H9 (cell line): ENCODE measurements at regions not wholly inside any gene's neighbourhood (a gene's known extent, or its start where the extent isn't known, plus 50 kb on each side); places are given as distances from the start of the nearest gene placed in this dataset.
A peak's percentile ranks its signal among the peaks of the same experiment; 100 is the strongest.

Source experiments
- DNase-seq: peaks from one replicate; pipeline ENCODE4 v3.0.0-alpha.2; 2017
- H2AFZ ChIP-seq: one replicate; pipeline ENCODE4 v1.6.1; 2013; ENCODE audit warnings: mild to moderate bottlenecking, low read length, control low read depth, moderate library complexity
- H2AK5ac ChIP-seq: 2 replicates; pipeline ENCODE4 v1.6.1; 2013; ENCODE audit warnings: low read length, control low read depth, mixed read lengths; ENCODE audit not compliant: insufficient read length
- H2BK120ac ChIP-seq: one replicate; pipeline ENCODE4 v1.6.1; 2013; ENCODE audit warnings: low read depth, mild to moderate bottlenecking, low read length, control low read depth, inconsistent platforms; ENCODE audit not compliant: poor library complexity, severe bottlenecking
- H2BK12ac ChIP-seq: 2 replicates; pipeline ENCODE4 v1.6.1; 2013; ENCODE audit warnings: low read length, control low read depth, mixed read lengths, low read depth; ENCODE audit not compliant: insufficient read length
- H2BK15ac ChIP-seq: 2 replicates; pipeline ENCODE4 v1.6.1; 2013; ENCODE audit warnings: low read depth, low read length, control low read depth
- H2BK20ac ChIP-seq: one replicate; pipeline ENCODE4 v1.6.1; 2013; ENCODE audit warnings: low read depth, mild to moderate bottlenecking, low read length, control low read depth, inconsistent platforms; ENCODE audit not compliant: poor library complexity, severe bottlenecking
- H2BK5ac ChIP-seq: 2 replicates; pipeline ENCODE4 v1.6.1; 2013; ENCODE audit warnings: low read length, control low read depth, mixed read lengths; ENCODE audit not compliant: insufficient read length
- H3K14ac ChIP-seq: 2 replicates; pipeline ENCODE4 v1.6.1; 2013; ENCODE audit warnings: low read length, control low read depth; ENCODE audit not compliant: insufficient read depth
- H3K18ac ChIP-seq: 2 replicates; pipeline ENCODE4 v1.6.1; 2013; ENCODE audit warnings: low read depth, mild to moderate bottlenecking, mixed read lengths, low read length, control low read depth; ENCODE audit not compliant: insufficient read length
- H3K23ac ChIP-seq: 2 replicates; pipeline ENCODE4 v1.6.1; 2013; ENCODE audit warnings: low read length, control low read depth, mixed read lengths, low read depth; ENCODE audit not compliant: insufficient read length
- H3K23me2 ChIP-seq: 2 replicates; pipeline ENCODE4 v1.6.1; 2013; ENCODE audit warnings: low read depth, mild to moderate bottlenecking, mixed read lengths, low read length, control low read depth; ENCODE audit not compliant: insufficient read length, poor library complexity, severe bottlenecking
- H3K27ac ChIP-seq: 2 replicates; pipeline ENCODE4 v1.5.1; 2013; ENCODE audit warnings: low read length, control low read depth, mixed read lengths, low read depth; ENCODE audit not compliant: insufficient read length
- H3K27me3 ChIP-seq: 2 replicates; pipeline ENCODE4 v1.6.1; 2013; ENCODE audit warnings: low read length, control low read depth, inconsistent platforms; ENCODE audit not compliant: insufficient read depth
- H3K4ac ChIP-seq: 2 replicates; pipeline ENCODE4 v1.6.1; 2013; ENCODE audit warnings: low read depth, mild to moderate bottlenecking, control low read depth, inconsistent platforms, low read length, moderate library complexity
- H3K4me1 ChIP-seq: 2 replicates; pipeline ENCODE4 v1.6.1; 2013; ENCODE audit warnings: low read length, control low read depth, inconsistent platforms; ENCODE audit not compliant: insufficient read depth
- H3K4me2 ChIP-seq: 2 replicates; pipeline ENCODE4 v1.6.1; 2013; ENCODE audit warnings: low read length, control low read depth, mixed read lengths; ENCODE audit not compliant: insufficient read length, insufficient read depth
- H3K56ac ChIP-seq: 2 replicates; pipeline ENCODE4 v1.6.1; 2013; ENCODE audit warnings: low read depth, mild to moderate bottlenecking, mixed read lengths, low read length, control low read depth; ENCODE audit not compliant: insufficient read length
- H3K79me1 ChIP-seq: 2 replicates; pipeline ENCODE4 v1.6.1; 2013; ENCODE audit warnings: low read depth, mild to moderate bottlenecking, moderate library complexity, low read length, control low read depth, inconsistent platforms; ENCODE audit not compliant: insufficient read depth, poor library complexity, severe bottlenecking
- H3K79me2 ChIP-seq: 2 replicates; pipeline ENCODE4 v1.6.1; 2013; ENCODE audit warnings: low read length, control low read depth, inconsistent platforms; ENCODE audit not compliant: insufficient read depth
- H3K9ac ChIP-seq: 2 replicates; pipeline ENCODE4 v1.6.1; 2013; ENCODE audit warnings: low read length, control low read depth, mixed read lengths; ENCODE audit not compliant: insufficient read length; ENCODE audit errors: extremely low read depth
- H3K9me3 ChIP-seq: one replicate; pipeline ENCODE4 v1.6.1; 2013; ENCODE audit warnings: low read depth, low read length, inconsistent platforms; ENCODE audit not compliant: control insufficient read depth
- H3T11ph ChIP-seq: one replicate; pipeline ENCODE4 v1.6.1; 2013; ENCODE audit warnings: mild to moderate bottlenecking, low read length, control low read depth, inconsistent platforms
- H4K20me1 ChIP-seq: one replicate; pipeline ENCODE4 v1.6.1; 2013; ENCODE audit not compliant: control insufficient read depth, insufficient read length, insufficient read depth
- H4K5ac ChIP-seq: 2 replicates; pipeline ENCODE4 v1.6.1; 2013; ENCODE audit warnings: low read depth, mild to moderate bottlenecking, mixed read lengths, low read length, control low read depth; ENCODE audit not compliant: insufficient read length
- H4K8ac ChIP-seq: replicated peaks from 2 replicates; pipeline ENCODE4 v1.6.1; 2013; ENCODE audit warnings: low read length, control low read depth, mixed read lengths, low read depth; ENCODE audit not compliant: insufficient read length
- H4K91ac ChIP-seq: 2 replicates; pipeline ENCODE4 v1.6.1; 2013; ENCODE audit warnings: low read depth, mild to moderate bottlenecking, moderate library complexity, mixed read lengths, low read length, control low read depth; ENCODE audit not compliant: insufficient read length
- H3K27ac Mint-ChIP-seq, 3 experiments: 2 replicates in 2 of 3; 3 replicates in 1 of 3; pipeline ENCODE4 v1.8.0; 2020 to 2021; ENCODE audit warnings: mixed read lengths in 3 of 3, mild to moderate bottlenecking in 1 of 3, moderate library complexity in 1 of 3
- H3K27me3 Mint-ChIP-seq: 2 replicates; pipeline ENCODE4 v1.8.0; 2021; ENCODE audit warnings: low read depth, mild to moderate bottlenecking, moderate library complexity, mixed read lengths
- H3K36me3 Mint-ChIP-seq, 3 experiments: 2 replicates in 2 of 3; 3 replicates in 1 of 3; pipeline ENCODE4 v1.8.0; 2020 to 2021; ENCODE audit warnings: low read depth in 3 of 3, mixed read lengths in 3 of 3; ENCODE audit not compliant: insufficient read depth in 1 of 3
- H3K4me1 Mint-ChIP-seq, 2 experiments: 2 replicates each; pipeline ENCODE4 v1.8.0; 2020; ENCODE audit warnings: mixed read lengths in 2 of 2
- H3K4me3 Mint-ChIP-seq, 2 experiments: 2 replicates in 1 of 2; 3 replicates in 1 of 2; pipeline ENCODE4 v1.8.0; 2020 to 2021; ENCODE audit warnings: mild to moderate bottlenecking in 2 of 2, mixed read lengths in 2 of 2, moderate library complexity in 1 of 2
- H3K9me3 Mint-ChIP-seq, 2 experiments: 2 replicates in 1 of 2; 3 replicates in 1 of 2; pipeline ENCODE4 v1.8.0; 2020; ENCODE audit warnings: mild to moderate bottlenecking in 2 of 2, mixed read lengths in 2 of 2, moderate library complexity in 1 of 2
- WGBS: extraction: QIAGEN DNeasy Blood & Tissue Kit; methylation state at CpG from one replicate; pipeline ENCODE4 v1.1.7; 2013; ENCODE audit warnings: missing lambda C conversion rate, low lambda C conversion rate, mixed read lengths; ENCODE audit not compliant: insufficient read length; ENCODE audit errors: extremely low coverage; 5-methylcytosine and 5-hydroxymethylcytosine counted together
- TF ChIP-seq, protein P1 (sequence below): fragments of 200-600 bp; sonication (generic); conservative IDR thresholded peaks from 3 replicates; pipeline ENCODE4 v1.8.0; 2021; ENCODE audit warnings: antibody characterized with exemption, mild to moderate bottlenecking

GRCh38 chr10:125337510-125337909 is 177.1 kb upstream of the CTBP2 start:
- TF ChIP-seq, protein P1, sequence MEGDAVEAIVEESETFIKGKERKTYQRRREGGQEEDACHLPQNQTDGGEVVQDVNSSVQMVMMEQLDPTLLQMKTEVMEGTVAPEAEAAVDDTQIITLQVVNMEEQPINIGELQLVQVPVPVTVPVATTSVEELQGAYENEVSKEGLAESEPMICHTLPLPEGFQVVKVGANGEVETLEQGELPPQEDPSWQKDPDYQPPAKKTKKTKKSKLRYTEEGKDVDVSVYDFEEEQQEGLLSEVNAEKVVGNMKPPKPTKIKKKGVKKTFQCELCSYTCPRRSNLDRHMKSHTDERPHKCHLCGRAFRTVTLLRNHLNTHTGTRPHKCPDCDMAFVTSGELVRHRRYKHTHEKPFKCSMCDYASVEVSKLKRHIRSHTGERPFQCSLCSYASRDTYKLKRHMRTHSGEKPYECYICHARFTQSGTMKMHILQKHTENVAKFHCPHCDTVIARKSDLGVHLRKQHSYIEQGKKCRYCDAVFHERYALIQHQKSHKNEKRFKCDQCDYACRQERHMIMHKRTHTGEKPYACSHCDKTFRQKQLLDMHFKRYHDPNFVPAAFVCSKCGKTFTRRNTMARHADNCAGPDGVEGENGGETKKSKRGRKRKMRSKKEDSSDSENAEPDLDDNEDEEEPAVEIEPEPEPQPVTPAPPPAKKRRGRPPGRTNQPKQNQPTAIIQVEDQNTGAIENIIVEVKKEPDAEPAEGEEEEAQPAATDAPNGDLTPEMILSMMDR: peak; percentile 58
- no peak overlapping the region for H2BK20ac ChIP-seq
- no peak overlapping the region for H2BK120ac ChIP-seq
- no peaks in the 10 kb centered on the region for H3K79me2 ChIP-seq
- Mint-ChIP-seq H3K36me3 (no peaks in the 10 kb centered on the region; a peak in 1 of 7 replicates), H3K9me3 (no peaks in the 10 kb centered on the region), H3K4me1 (0 out of 4 replicates have a peak, but pooled peaks cover 0 to 2% of the 10 kb centered on the region in 2 experiments), H3K27ac (no peak overlapping the region), H3K27me3 (peaks cover 3% of the 10 kb centered on the region; the same call in 1 of the 2 replicates), H3K4me3 (no peak overlapping the region)
- H3K27ac ChIP-seq: no peak overlapping the region
- DNase-seq: no peak
- no peak overlapping the region for H2AK5ac ChIP-seq
- no peaks in the 10 kb centered on the region for H4K20me1 ChIP-seq
- H3K9ac ChIP-seq: no peak overlapping the region
- H2BK15ac ChIP-seq: no peak overlapping the region
- H3K23me2 ChIP-seq: no peaks in the 10 kb centered on the region
- no peak overlapping the region for H3T11ph ChIP-seq
- no peak overlapping the region for H2BK12ac ChIP-seq
- no peak overlapping the region for H3K4me2 ChIP-seq
- H4K8ac ChIP-seq: no peak overlapping the region
- no peak overlapping the region for H3K56ac ChIP-seq
- no CpG with 5 or more reads among the region's 5 CpGs for WGBS
- H3K14ac ChIP-seq: no peak overlapping the region
- H4K5ac ChIP-seq: no peak overlapping the region
- no peak overlapping the region for H4K91ac ChIP-seq
- no peaks in the 10 kb centered on the region for H3K79me1 ChIP-seq
- H3K18ac ChIP-seq: no peak overlapping the region
- H3K9me3 ChIP-seq: no peaks in the 10 kb centered on the region
- H2BK5ac ChIP-seq: no peak overlapping the region
- H3K27me3 ChIP-seq: no peaks in the 10 kb centered on the region; the same call in 1 of the 2 replicates
- H2AFZ ChIP-seq: no peak overlapping the region
- no peak overlapping the region for H3K23ac ChIP-seq
- no peak overlapping the region for H3K4ac ChIP-seq
- H3K4me1 ChIP-seq: no peaks in the 10 kb centered on the region
